HepG2 (cell line): ENCODE measurements at regions not wholly inside any gene's neighbourhood (a gene's known extent, or its start where the extent isn't known, plus 50 kb on each side); places are given as distances from the start of the nearest gene placed in this dataset.

Experiments
- ATF7 ChIP-seq, 2 experiments: fragments of 450-650 bp in 1 of 2; sonication (generic) in 1 of 2; formaldehyde crosslinking in 1 of 2; IDR thresholded peaks; 2 replicates each; pipeline versions ENCODE4 v1.4.0 to v1.6.1; 2016 to 2020; ENCODE audit warnings: antibody characterized with exemption in 1 of 2, mild to moderate bottlenecking in 1 of 2, missing genetic modification reagents in 1 of 2
- KMT2B ChIP-seq: IDR thresholded peaks from 2 replicates; pipeline ENCODE4 v1.6.1; 2016; ENCODE audit warnings: missing genetic modification reagents, missing compliant biosample characterization
- PTBP1 ChIP-seq: fragments of 200-400 bp; formaldehyde crosslinking; IDR thresholded peaks from 2 replicates; pipeline ENCODE4 v1.6.1; 2018; ENCODE audit warnings: low read length, low read depth; ENCODE audit not compliant: poor library complexity, severe bottlenecking
- SCMH1 ChIP-seq: sonication (generic); formaldehyde crosslinking; IDR thresholded peaks from 2 replicates; pipeline ENCODE4 v1.9.0; 2021; ENCODE audit warnings: missing genetic modification reagents, mild to moderate bottlenecking, borderline replicate concordance
- SOX5 ChIP-seq: IDR thresholded peaks from 2 replicates; pipeline ENCODE4 v1.6.1; 2016; ENCODE audit warnings: borderline replicate concordance
- ZKSCAN8 ChIP-seq: IDR thresholded peaks from 2 replicates; pipeline ENCODE4 v1.6.1; 2016; ENCODE audit warnings: borderline replicate concordance, missing genetic modification reagents, missing compliant biosample characterization
- ZNF34 ChIP-seq: sonication (generic); formaldehyde crosslinking; IDR thresholded peaks from 2 replicates; pipeline ENCODE4 v1.4.0; 2020; ENCODE audit warnings: mild to moderate bottlenecking, missing genetic modification reagents, borderline replicate concordance
- ZNF574 ChIP-seq: sonication (generic); formaldehyde crosslinking; IDR thresholded peaks from 2 replicates; pipeline ENCODE4 v1.4.0; 2020; ENCODE audit warnings: missing genetic modification reagents
- ZNF605 ChIP-seq: sonication (generic); formaldehyde crosslinking; IDR thresholded peaks from 2 replicates; pipeline ENCODE4 v1.8.0; 2022; ENCODE audit warnings: mild to moderate bottlenecking, missing genetic modification reagents
- ZSCAN25 ChIP-seq: sonication (generic); formaldehyde crosslinking; IDR thresholded peaks from 2 replicates; pipeline ENCODE4 v1.8.0; 2022; ENCODE audit warnings: mild to moderate bottlenecking, missing genetic modification reagents
- TF ChIP-seq, protein P1 (sequence below): IDR thresholded peaks from 2 replicates; pipeline ENCODE4 v1.4.0; 2020; ENCODE audit warnings: mild to moderate bottlenecking, missing genetic modification reagents
- TF ChIP-seq, protein P2 (sequence below): sonication (generic); formaldehyde crosslinking; IDR thresholded peaks from 2 replicates; pipeline ENCODE4 v1.5.0; 2020; ENCODE audit warnings: missing genetic modification reagents
- TF ChIP-seq, protein P3 (sequence below): IDR thresholded peaks from 2 replicates; pipeline ENCODE4 v1.6.1; 2016; ENCODE audit warnings: low read depth

- TF ChIP-seq, protein P1, sequence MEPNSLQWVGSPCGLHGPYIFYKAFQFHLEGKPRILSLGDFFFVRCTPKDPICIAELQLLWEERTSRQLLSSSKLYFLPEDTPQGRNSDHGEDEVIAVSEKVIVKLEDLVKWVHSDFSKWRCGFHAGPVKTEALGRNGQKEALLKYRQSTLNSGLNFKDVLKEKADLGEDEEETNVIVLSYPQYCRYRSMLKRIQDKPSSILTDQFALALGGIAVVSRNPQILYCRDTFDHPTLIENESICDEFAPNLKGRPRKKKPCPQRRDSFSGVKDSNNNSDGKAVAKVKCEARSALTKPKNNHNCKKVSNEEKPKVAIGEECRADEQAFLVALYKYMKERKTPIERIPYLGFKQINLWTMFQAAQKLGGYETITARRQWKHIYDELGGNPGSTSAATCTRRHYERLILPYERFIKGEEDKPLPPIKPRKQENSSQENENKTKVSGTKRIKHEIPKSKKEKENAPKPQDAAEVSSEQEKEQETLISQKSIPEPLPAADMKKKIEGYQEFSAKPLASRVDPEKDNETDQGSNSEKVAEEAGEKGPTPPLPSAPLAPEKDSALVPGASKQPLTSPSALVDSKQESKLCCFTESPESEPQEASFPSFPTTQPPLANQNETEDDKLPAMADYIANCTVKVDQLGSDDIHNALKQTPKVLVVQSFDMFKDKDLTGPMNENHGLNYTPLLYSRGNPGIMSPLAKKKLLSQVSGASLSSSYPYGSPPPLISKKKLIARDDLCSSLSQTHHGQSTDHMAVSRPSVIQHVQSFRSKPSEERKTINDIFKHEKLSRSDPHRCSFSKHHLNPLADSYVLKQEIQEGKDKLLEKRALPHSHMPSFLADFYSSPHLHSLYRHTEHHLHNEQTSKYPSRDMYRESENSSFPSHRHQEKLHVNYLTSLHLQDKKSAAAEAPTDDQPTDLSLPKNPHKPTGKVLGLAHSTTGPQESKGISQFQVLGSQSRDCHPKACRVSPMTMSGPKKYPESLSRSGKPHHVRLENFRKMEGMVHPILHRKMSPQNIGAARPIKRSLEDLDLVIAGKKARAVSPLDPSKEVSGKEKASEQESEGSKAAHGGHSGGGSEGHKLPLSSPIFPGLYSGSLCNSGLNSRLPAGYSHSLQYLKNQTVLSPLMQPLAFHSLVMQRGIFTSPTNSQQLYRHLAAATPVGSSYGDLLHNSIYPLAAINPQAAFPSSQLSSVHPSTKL = peak; percentile 77; the same call in 1 of the 2 replicates
- TF ChIP-seq ATF7 (IDR thresholded peaks at IDR 0.05) (no peak), ATF7 (CRISPR knock-in tag; IDR thresholded peaks at IDR 0.05) (no peak), SOX5 (peak; percentile 9; the same call in 1 of the 2 replicates), SCMH1 (CRISPR knock-in tag) (no peak), KMT2B (no peak), PTBP1 (peak; percentile 72), ZNF34 (no peak), ZNF574 (CRISPR knock-in tag) (no peak), ZSCAN25 (CRISPR knock-in tag) (no peak), ZKSCAN8 (CRISPR knock-in tag) (no peak), ZNF605 (CRISPR knock-in tag) (peak; percentile 78; the same call in 1 of the 2 replicates)
- TF ChIP-seq, protein P2, sequence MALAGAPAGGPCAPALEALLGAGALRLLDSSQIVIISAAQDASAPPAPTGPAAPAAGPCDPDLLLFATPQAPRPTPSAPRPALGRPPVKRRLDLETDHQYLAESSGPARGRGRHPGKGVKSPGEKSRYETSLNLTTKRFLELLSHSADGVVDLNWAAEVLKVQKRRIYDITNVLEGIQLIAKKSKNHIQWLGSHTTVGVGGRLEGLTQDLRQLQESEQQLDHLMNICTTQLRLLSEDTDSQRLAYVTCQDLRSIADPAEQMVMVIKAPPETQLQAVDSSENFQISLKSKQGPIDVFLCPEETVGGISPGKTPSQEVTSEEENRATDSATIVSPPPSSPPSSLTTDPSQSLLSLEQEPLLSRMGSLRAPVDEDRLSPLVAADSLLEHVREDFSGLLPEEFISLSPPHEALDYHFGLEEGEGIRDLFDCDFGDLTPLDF (CRISPR knock-in tag) = no peak
- TF ChIP-seq, protein P3, sequence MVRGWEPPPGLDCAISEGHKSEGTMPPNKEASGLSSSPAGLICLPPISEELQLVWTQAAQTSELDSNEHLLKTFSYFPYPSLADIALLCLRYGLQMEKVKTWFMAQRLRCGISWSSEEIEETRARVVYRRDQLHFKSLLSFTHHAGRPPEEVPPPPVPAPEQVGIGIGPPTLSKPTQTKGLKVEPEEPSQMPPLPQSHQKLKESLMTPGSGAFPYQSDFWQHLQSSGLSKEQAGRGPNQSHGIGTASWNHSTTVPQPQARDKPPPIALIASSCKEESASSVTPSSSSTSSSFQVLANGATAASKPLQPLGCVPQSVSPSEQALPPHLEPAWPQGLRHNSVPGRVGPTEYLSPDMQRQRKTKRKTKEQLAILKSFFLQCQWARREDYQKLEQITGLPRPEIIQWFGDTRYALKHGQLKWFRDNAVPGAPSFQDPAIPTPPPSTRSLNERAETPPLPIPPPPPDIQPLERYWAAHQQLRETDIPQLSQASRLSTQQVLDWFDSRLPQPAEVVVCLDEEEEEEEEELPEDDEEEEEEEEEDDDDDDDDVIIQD (CRISPR knock-in tag) = no peak
Observed at GRCh38 chr2:8571792-8572499, 109.9 kb upstream of the ID2 start (continued).
